ENCODE measurements at regions not wholly inside any gene's neighbourhood (a gene's known extent, or its start where the extent isn't known, plus 50 kb on each side); places are given as distances from the start of the nearest gene placed in this dataset.

GRCh38 chr17:79541056-79541850 lies 69.6 kb downstream of the RBFOX3 start:
- H4K20me1 ChIP-seq (ENCODE audit: control insufficient read depth, insufficient read depth, insufficient read length) = no peaks in the 10 kb centered on the region
- no peak overlapping the region for H3K4ac ChIP-seq (ENCODE audit: low read depth, low read length)
- H3K14ac ChIP-seq (ENCODE audit: insufficient read depth, low read length) = no peak overlapping the region
- H3K79me2 ChIP-seq (ENCODE audit: insufficient read depth, low read length) = no peaks in the 10 kb centered on the region
- Mint-ChIP-seq H3K36me3 (ENCODE audit: insufficient read depth in 1 of 3, low read depth in 3 of 3) (no peaks in the 10 kb centered on the region), H3K27ac (no peak overlapping the region), H3K4me3 (no peak overlapping the region), H3K4me1 (peaks cover 0 to 5% of the 10 kb centered on the region in 2 experiments; a peak in 1 of 4 replicates), H3K27me3 (ENCODE audit: low read depth) (peaks cover 16% of the 10 kb centered on the region), H3K9me3 (no peaks in the 10 kb centered on the region; a peak in 1 of 5 replicates)
- no peaks in the 10 kb centered on the region for H3K4me1 ChIP-seq (ENCODE audit: insufficient read depth, low read length)
- H4K5ac ChIP-seq (ENCODE audit: insufficient read length, low read depth, low read length) = no peak overlapping the region
- DNase-seq = no peak
- no CpG with 5 or more reads among the region's 15 CpGs for WGBS (ENCODE audit: extremely low coverage, insufficient read length, low lambda C conversion rate)
- H3K79me1 ChIP-seq (ENCODE audit: insufficient read depth, low read depth, low read length, poor library complexity, severe bottlenecking) = no peaks in the 10 kb centered on the region
- H3K23me2 ChIP-seq (ENCODE audit: insufficient read length, low read depth, low read length, poor library complexity, severe bottlenecking) = no peaks in the 10 kb centered on the region
- no peak overlapping the region for H2BK120ac ChIP-seq (ENCODE audit: low read depth, low read length, poor library complexity, severe bottlenecking)
- H4K8ac ChIP-seq (replicated peaks; ENCODE audit: insufficient read length, low read depth, low read length) = no peak overlapping the region
- no peak overlapping the region for H3T11ph ChIP-seq (ENCODE audit: low read length)
- H4K91ac ChIP-seq (ENCODE audit: insufficient read length, low read depth, low read length) = no peak overlapping the region
- no peak overlapping the region for H3K4me2 ChIP-seq (ENCODE audit: insufficient read depth, insufficient read length, low read length)
- no peak overlapping the region for H2BK5ac ChIP-seq (ENCODE audit: insufficient read length, low read length)
- no peak overlapping the region for H2AFZ ChIP-seq (ENCODE audit: low read length)
- H3K18ac ChIP-seq (ENCODE audit: insufficient read length, low read depth, low read length) = no peak overlapping the region
- no peak overlapping the region for H3K9ac ChIP-seq (ENCODE audit: extremely low read depth, insufficient read length, low read length)
- H2BK20ac ChIP-seq (ENCODE audit: low read depth, low read length, poor library complexity, severe bottlenecking) = no peak overlapping the region
- H2BK12ac ChIP-seq (ENCODE audit: insufficient read length, low read depth, low read length) = no peak overlapping the region
- H3K27me3 ChIP-seq (ENCODE audit: insufficient read depth, low read length) = no peaks in the 10 kb centered on the region
- H3K56ac ChIP-seq (ENCODE audit: insufficient read length, low read depth, low read length) = no peak overlapping the region
- no peak for TF ChIP-seq CTCF (conservative IDR thresholded peaks at IDR 0.05)
- no peak overlapping the region for H3K23ac ChIP-seq (ENCODE audit: insufficient read length, low read depth, low read length)
- H2AK5ac ChIP-seq (ENCODE audit: insufficient read length, low read length) = no peak overlapping the region
- no peak overlapping the region for H3K27ac ChIP-seq (ENCODE audit: insufficient read length, low read depth, low read length)
- H2BK15ac ChIP-seq (ENCODE audit: low read depth, low read length) = no peak overlapping the region
- H3K9me3 ChIP-seq (ENCODE audit: control insufficient read depth, low read depth, low read length) = no peaks in the 10 kb centered on the region

Data from H9 (cell line).